ENCODE measurements at regions not wholly inside any gene's neighbourhood (a gene's known extent, or its start where the extent isn't known, plus 50 kb on each side); places are given as distances from the start of the nearest gene placed in this dataset.
"Not testable (repeated sequence)": the region's sequence is repeated elsewhere in the genome, so short reads cannot be mapped to it uniquely, and the experiment has no call there.

DNA sequence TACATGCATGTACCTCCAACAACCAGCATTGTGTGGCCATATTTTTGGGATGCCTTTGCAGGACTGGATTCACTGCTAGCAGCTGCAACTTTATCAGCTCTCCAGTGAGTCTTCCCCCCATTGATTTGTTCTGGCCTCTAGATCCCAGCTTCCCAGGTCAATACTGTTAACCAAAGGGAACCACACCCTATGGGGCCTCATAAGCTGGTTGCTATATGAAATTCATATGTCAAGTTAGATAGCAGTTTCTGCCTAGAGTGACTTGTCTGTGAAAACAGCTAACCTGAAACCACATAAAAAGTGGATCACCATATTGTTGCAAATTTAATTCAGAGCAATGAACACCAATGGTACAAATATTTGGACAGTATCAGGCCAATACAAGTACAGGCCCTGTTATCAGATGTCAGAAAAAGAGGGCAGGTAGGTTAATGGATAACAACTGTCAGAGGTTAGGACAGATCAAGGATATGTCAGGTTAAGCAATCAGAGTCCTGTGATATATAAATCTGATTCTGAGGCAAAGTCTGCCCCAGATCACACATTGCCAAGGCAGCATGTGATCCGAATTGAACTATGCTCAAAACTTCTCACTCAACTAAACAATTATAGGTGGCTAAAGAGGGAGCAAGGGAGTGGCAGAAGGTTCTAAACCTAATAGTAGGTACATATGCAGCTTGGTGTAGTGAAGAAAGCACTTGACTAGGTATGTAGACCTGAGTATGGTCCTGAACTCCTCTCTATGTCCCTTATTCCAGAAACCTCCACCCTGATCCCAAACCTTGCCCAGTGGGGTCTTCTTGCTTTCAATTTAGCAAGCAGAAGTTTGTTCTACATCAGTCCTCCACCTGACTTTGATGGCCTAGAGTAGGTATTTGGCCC is 94.7 kb upstream of the FOXN2 start:
- Histone ChIP-seq H3K4me1 (peaks cover 3% of the 10 kb centered on the region; the same call in 1 of the 2 replicates), H3K36me3 (replicated peaks) (no peaks in the 10 kb centered on the region), H3K9me3 (no peaks in the 10 kb centered on the region), H3K4me3 (no peak overlapping the region), H3K27me3 (ENCODE audit: low read depth) (no peaks in the 10 kb centered on the region)
- no peak for DNase-seq (ENCODE audit: low spot score in 2 of 2)
- in situ Hi-C loops (cut with MboI; ENCODE audit: low sequenced_read_pairs) = no loop called here

- H3K4me1 ChIP-seq = peaks cover 3% of the 10 kb centered on the region; the same call in 1 of the 2 replicates
- H3K36me3 ChIP-seq (replicated peaks) = no peaks in the 10 kb centered on the region
- no peaks in the 10 kb centered on the region for H3K27me3 ChIP-seq (ENCODE audit: low read depth)
- in situ Hi-C loops (cut with MboI; ENCODE audit: low sequenced_read_pairs) = no loop called here
- no peak overlapping the region for H3K4me3 ChIP-seq
- no peak for DNase-seq (ENCODE audit: low spot score in 2 of 2)
- no peaks in the 10 kb centered on the region for H3K9me3 ChIP-seq
These were observed 94.0 kb upstream of the FOXN2 start for GRCh38 chr2:48220501-48220900.

DNA sequence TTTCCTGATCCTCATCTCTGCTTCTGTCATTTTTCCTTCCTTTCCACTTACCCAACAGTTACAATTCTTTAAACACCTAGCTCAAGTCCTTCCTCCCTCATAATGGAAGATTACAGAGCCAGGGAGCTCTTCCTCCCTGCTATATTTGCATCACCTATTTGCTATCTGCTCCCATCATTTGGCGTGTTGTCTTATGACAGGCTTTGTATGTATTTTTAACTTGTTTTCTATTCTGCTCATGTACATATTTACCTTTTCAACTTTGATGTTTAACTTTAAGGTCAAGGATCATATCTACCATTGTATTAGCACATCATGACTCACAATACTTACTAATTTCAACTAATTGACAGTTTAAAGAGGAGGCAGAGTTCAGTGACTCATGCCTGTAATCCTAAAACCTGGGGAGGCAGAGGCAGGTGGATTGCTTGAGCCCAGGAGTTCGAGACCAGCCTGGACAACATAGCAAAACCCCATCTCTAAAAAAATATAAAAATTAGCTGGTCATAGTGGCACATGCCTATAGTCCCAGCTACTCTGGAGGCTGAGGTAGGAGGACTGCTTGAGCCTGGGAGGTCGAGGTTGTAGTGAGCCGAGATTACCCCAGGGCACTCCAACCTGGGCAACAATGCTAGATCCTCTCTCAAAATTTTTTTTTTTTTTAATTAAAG is 92.5 kb upstream of the FOXN2 start:
- Histone ChIP-seq H3K4me1 (peaks cover 3% of the 10 kb centered on the region; the same call in 1 of the 2 replicates), H3K9me3 (no peaks in the 10 kb centered on the region), H3K36me3 (replicated peaks) (no peaks in the 10 kb centered on the region), H3K4me3 (no peak overlapping the region), H3K27me3 (ENCODE audit: low read depth) (no peaks in the 10 kb centered on the region)
- in situ Hi-C loops (cut with MboI; ENCODE audit: low sequenced_read_pairs) = no loop called here
- no peak for DNase-seq (ENCODE audit: low spot score in 2 of 2)

DNA sequence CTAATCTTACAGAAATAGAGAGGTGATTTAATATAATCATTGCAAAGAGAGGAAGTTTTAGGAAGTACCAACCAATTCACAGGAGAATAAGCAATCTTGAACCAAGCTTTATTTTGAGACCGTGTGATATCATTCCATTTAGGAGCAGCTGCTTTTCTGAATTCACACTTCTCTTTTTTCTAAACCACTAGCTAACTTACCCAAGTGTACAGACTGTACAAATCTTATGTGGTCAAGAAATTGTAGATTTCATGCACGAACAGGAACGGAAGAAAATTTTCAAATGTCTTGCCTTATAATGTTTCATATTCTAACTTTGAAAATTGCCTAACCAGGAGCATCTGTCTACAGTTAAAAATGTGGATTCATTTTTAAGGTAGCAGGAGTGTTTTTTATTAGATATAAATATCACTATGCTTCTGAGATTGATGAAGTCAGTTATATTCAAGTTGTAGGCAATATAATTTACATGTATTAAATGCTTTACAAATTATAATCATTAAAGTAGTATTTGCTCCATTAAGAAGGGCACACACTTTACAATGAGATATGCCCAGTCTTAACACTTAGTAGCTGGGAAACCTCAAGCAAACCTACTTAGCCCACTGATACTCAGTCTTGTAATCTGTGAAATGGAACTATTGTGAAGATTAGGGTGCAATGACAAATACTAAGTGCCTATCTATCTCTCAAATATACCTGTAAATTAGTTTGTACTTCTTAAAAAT is 86.7 kb upstream of the FOXN2 start:
- DNase-seq (ENCODE audit: low spot score in 2 of 2) = no peak
- Histone ChIP-seq H3K9me3 (no peaks in the 10 kb centered on the region), H3K4me1 (no peaks in the 10 kb centered on the region), H3K27me3 (ENCODE audit: low read depth) (no peaks in the 10 kb centered on the region), H3K36me3 (replicated peaks) (no peaks in the 10 kb centered on the region), H3K4me3 (no peak overlapping the region)
- in situ Hi-C loops (cut with MboI; ENCODE audit: low sequenced_read_pairs) = no loop called here

- DNase-seq (ENCODE audit: low spot score in 2 of 2) = no peak
These were observed 86.2 kb upstream of the FOXN2 start for GRCh38 chr2:48228345-48228684.

DNA sequence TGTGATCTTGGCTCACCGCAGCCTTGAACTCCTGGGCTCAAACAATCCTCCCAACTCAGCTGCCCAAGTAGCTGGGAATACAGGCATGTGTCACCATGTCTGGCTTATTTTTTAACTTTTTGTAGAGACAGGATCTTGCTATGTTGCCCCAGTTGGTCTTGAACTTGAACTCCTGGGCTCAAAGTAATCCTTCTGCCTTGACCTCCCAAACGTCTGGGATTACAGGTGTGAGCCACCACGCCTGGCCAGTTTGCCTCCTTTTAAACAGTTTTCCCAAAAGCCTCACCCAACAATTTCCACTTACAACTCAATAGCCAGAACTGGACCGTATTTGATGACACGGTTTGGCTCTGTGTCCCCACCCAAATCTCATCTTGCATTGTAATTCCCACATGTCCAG is 85.4 kb upstream of the FOXN2 start:
- no peak for DNase-seq (ENCODE audit: low spot score in 2 of 2)
- H3K4me1 ChIP-seq = no peaks in the 10 kb centered on the region
- in situ Hi-C loops (cut with MboI; ENCODE audit: low sequenced_read_pairs) = no loop called here
- H3K4me3 ChIP-seq = no peak overlapping the region
- H3K9me3 ChIP-seq = peaks cover 2% of the 10 kb centered on the region; the same call in 1 of the 2 replicates
- no peaks in the 10 kb centered on the region for H3K36me3 ChIP-seq (replicated peaks)
- no peaks in the 10 kb centered on the region for H3K27me3 ChIP-seq (ENCODE audit: low read depth)

More at GRCh38 chr2:48228345-48228684, 86.2 kb upstream of the FOXN2 start:
- Histone ChIP-seq H3K36me3 (replicated peaks) (no peaks in the 10 kb centered on the region), H3K9me3 (no peaks in the 10 kb centered on the region), H3K27me3 (ENCODE audit: low read depth) (no peaks in the 10 kb centered on the region), H3K4me1 (no peaks in the 10 kb centered on the region), H3K4me3 (no peak overlapping the region)
- in situ Hi-C loops (cut with MboI; ENCODE audit: low sequenced_read_pairs) = no loop called here

DNA sequence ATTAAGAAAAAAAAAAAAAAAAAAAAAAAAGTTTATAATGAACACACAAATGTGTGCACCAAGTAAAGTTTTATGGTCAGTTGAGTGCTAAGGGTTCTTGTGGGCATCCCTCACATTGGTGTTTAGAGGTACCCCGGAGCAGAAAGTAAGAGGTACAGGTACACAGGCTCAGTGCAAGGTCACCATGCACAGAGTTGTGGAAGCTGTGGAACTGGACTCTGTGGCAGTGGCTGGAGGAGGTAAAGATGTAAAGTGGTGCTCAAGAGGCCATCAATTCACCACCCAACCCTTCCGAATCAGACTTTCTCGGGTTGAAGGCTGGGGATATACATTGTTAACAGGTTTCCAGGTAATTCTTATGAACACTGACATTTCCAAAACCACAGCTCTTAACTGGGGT is 83.6 kb upstream of the FOXN2 start:
- H3K27me3 ChIP-seq (ENCODE audit: low read depth) = no peaks in the 10 kb centered on the region
- in situ Hi-C loops (cut with MboI; ENCODE audit: low sequenced_read_pairs) = no loop called here
- no peaks in the 10 kb centered on the region for H3K36me3 ChIP-seq (replicated peaks)
- no peaks in the 10 kb centered on the region for H3K4me1 ChIP-seq
- H3K4me3 ChIP-seq = no peak overlapping the region
- no peak for DNase-seq (ENCODE audit: low spot score in 2 of 2)
- peaks cover 2% of the 10 kb centered on the region; the same call in 1 of the 2 replicates for H3K9me3 ChIP-seq

DNA sequence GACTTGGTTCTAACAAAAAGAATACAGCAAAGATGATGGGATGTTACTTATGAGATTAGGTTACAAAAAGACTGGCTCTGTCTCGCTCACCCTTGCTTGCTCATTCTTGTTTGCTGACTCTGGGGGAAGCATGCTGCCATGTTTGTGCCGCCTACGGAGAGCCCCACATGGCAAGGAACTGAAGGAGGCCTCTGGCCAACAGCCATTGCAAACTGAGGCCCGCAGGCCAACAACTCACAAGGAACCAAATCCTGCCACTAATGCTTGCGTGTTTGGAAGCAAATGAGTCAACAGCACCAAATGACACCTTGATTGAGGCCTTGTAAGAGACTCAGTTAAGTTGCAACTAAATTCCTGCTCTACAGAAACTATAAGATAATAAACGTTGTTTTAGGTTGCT is 82.1 kb upstream of the FOXN2 start:
- in situ Hi-C loops (cut with MboI; ENCODE audit: low sequenced_read_pairs) = no loop called here
- H3K27me3 ChIP-seq (ENCODE audit: low read depth) = no peaks in the 10 kb centered on the region
- no peak for DNase-seq (ENCODE audit: low spot score in 2 of 2)
- no peaks in the 10 kb centered on the region for H3K4me1 ChIP-seq
- no peaks in the 10 kb centered on the region for H3K36me3 ChIP-seq (replicated peaks)
- peaks cover 2% of the 10 kb centered on the region; the same call in 1 of the 2 replicates for H3K9me3 ChIP-seq
- H3K4me3 ChIP-seq = no peak overlapping the region

- Histone ChIP-seq H3K27me3 (ENCODE audit: low read depth) (no peaks in the 10 kb centered on the region), H3K4me1 (no peaks in the 10 kb centered on the region), H3K36me3 (replicated peaks) (no peaks in the 10 kb centered on the region), H3K9me3 (peaks cover 2% of the 10 kb centered on the region; the same call in 1 of the 2 replicates), H3K4me3 (no peak overlapping the region)
- DNase-seq (ENCODE audit: low spot score in 2 of 2) = no peak
- in situ Hi-C loops (cut with MboI; ENCODE audit: low sequenced_read_pairs) = no loop called here
These were observed 81.5 kb upstream of the FOXN2 start for GRCh38 chr2:48233005-48233404.

- H3K4me3 ChIP-seq; H3K36me3 ChIP-seq (replicated peaks); H3K27me3 ChIP-seq (ENCODE audit: low read depth); DNase-seq (ENCODE audit: low spot score in 2 of 2); H3K4me1 ChIP-seq; in situ Hi-C loops (cut with MboI; ENCODE audit: low sequenced_read_pairs); H3K9me3 ChIP-seq: not testable (repeated sequence)
These were observed 80.7 kb upstream of the FOXN2 start for GRCh38 chr2:48233824-48234223.

GRCh38 chr2:48235076-48235475 is 79.4 kb upstream of the FOXN2 start:
- H3K9me3 ChIP-seq = peaks cover 2% of the 10 kb centered on the region; the same call in 1 of the 2 replicates
- H3K36me3 ChIP-seq (replicated peaks) = no peaks in the 10 kb centered on the region; the same call in 1 of the 2 replicates
- H3K4me1 ChIP-seq = no peaks in the 10 kb centered on the region; the same call in 1 of the 2 replicates
- in situ Hi-C loops (cut with MboI; ENCODE audit: low sequenced_read_pairs) = no loop called here
- DNase-seq (ENCODE audit: low spot score in 2 of 2) = no peak
- H3K4me3 ChIP-seq = no peak overlapping the region
- no peaks in the 10 kb centered on the region for H3K27me3 ChIP-seq (ENCODE audit: low read depth)

GRCh38 chr2:48238381-48238780 is 76.1 kb upstream of the FOXN2 start:
- DNase-seq (ENCODE audit: low spot score in 2 of 2) = no peak
- Histone ChIP-seq H3K27me3 (ENCODE audit: low read depth) (no peaks in the 10 kb centered on the region), H3K9me3 (peaks cover 2% of the 10 kb centered on the region; the same call in 1 of the 2 replicates), H3K36me3 (replicated peaks) (no peaks in the 10 kb centered on the region; the same call in 1 of the 2 replicates), H3K4me1 (no peaks in the 10 kb centered on the region; the same call in 1 of the 2 replicates), H3K4me3 (no peak overlapping the region)
- in situ Hi-C loops (cut with MboI; ENCODE audit: low sequenced_read_pairs) = no loop called here

DNA sequence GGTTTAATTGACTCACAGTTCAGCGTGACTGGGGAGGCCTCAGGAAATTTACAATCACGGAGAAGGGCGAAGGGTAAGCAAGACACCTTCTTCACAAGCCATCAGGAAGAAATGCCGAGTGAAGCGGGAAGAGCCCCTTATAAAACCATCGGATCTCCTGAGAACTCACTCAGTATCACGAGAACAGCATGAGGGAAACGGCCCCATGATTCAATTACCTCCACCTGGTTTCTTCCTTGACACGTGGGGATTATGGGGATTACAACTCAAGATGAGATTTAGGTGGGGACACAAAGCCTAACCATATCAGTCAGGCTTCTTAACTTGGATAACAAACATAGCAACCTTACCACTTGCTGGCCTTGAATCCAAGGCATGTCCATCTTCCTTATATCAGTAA is 73.6 kb upstream of the FOXN2 start:
- in situ Hi-C loops (cut with MboI; ENCODE audit: low sequenced_read_pairs) = no loop called here
- DNase-seq (ENCODE audit: low spot score in 2 of 2) = no peak
- no peaks in the 10 kb centered on the region for H3K9me3 ChIP-seq
- H3K4me3 ChIP-seq = no peak overlapping the region
- H3K4me1 ChIP-seq = no peaks in the 10 kb centered on the region; the same call in 1 of the 2 replicates
- no peaks in the 10 kb centered on the region for H3K27me3 ChIP-seq (ENCODE audit: low read depth)
- H3K36me3 ChIP-seq (replicated peaks) = no peaks in the 10 kb centered on the region; the same call in 1 of the 2 replicates

All from HAP-1 (cell line).